ENCODE measurements at regions not wholly inside any gene's neighbourhood (a gene's known extent, or its start where the extent isn't known, plus 50 kb on each side); places are given as distances from the start of the nearest gene placed in this dataset.
"Not testable (repeated sequence)": the region's sequence is repeated elsewhere in the genome, so short reads cannot be mapped to it uniquely, and the experiment has no call there.

GRCh38 chr5:130808691-130809090 is 356.4 kb downstream of the HINT1 start:
- no peak for DNase-seq

- no peak for DNase-seq
Measured at GRCh38 chr5:130805648-130806047, 359.4 kb downstream of the HINT1 start.

DNA sequence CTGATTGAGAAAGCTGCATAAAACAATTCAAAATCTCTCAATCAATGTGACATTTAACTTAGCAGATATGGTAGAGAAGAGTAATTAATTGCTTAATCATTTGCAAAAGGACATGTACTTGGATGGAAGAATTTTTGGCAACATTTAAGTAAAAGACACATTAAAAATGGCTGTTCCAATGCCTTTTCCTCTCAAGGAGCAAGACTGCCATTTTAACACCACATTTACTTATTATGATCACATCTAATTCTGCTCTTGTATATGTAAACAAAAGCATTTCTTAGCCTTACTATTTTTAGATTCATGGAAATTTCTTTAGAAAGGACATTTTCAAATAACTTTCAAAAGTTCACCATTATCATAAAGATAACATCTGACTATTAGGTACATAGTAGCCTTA is 360.0 kb downstream of the HINT1 start:
- no peak for DNase-seq

DNA sequence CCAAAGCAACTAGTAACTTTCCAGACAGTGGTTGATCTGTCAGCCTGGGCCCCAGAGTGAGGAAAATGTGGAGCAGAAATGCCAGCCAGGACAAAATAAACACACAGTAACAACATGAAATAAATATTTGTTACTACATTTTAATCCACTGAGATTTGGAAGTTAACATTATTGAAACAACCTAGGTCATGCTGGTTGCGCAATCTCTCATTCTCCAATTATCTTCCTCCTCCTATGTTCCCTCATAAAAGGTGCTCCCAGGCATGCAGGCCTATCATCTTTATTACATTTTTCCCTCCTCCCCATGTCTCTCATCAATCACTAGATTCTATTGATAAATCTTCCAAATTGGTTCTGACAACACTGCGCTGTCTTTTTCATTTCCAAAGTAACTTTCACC is 363.1 kb downstream of the HINT1 start:
- DNase-seq = no peak

- DNase-seq = no peak
Measured at GRCh38 chr5:130799015-130799414, 366.0 kb downstream of the HINT1 start.

DNA sequence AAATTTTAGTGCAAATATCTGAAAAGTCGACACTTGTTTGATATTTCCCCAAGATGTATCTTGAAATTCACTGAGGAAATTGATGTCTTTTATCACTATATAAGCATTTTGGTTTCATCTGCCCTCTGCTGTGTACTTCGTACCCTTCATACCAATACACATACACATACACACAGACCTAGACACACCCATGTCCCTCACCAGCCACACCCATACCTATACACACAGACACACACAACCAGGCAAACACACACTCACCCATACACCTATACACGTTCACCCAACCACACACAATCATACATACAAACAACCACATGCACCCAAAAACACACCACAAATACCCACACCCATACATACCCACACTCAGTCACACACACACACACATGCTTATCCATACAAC is 367.8 kb downstream of the HINT1 start:
- no peak for DNase-seq

GRCh38 chr5:130796902-130797301 is 368.2 kb downstream of the HINT1 start:
- no peak for DNase-seq

- no peak for DNase-seq
Measured at GRCh38 chr5:130796032-130796431, 369.0 kb downstream of the HINT1 start.

GRCh38 chr5:130795037-130795436 is 370.0 kb downstream of the HINT1 start:
- DNase-seq = no peak

DNA sequence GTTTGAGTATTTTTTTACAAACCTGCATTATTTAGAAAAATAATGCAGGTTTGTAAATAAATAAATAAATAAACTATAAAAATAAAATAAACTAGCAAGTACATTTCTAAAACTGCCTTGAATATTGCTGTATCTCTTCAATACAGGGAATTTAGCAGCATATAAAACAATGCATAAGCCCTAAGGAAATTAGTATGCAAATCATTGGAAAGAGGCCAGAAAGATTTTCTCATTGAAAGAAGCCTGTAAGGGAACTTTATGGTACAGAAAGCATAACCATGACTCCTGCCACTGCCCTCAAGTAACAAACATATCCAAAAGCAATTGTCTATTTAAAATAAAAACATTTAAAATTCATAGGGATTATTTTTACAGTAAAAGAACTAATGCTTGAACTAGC is 387.3 kb downstream of the HINT1 start:
- no peak for DNase-seq

DNA sequence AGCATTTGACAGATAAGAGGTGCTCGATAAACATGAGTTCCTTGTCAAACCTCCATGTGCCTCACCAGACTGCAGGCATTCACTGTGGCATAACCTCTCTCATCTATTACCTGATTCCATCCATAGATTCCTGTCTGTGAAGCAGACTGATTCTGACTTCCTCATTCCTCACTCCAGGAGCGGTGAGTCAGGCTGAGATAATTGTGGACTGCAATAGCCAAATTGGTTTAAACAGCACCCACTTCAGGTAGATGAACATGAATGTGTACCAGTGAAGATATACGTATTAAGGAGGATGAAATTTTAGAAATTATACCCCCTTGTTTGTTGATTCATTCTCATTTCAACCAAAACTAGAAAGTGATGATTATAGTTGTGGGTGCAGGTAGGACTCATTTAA is 391.2 kb downstream of the HINT1 start:
- DNase-seq = no peak

GRCh38 chr5:130762031-130762430 is 403.0 kb downstream of the HINT1 start:
- no peak for DNase-seq

DNA sequence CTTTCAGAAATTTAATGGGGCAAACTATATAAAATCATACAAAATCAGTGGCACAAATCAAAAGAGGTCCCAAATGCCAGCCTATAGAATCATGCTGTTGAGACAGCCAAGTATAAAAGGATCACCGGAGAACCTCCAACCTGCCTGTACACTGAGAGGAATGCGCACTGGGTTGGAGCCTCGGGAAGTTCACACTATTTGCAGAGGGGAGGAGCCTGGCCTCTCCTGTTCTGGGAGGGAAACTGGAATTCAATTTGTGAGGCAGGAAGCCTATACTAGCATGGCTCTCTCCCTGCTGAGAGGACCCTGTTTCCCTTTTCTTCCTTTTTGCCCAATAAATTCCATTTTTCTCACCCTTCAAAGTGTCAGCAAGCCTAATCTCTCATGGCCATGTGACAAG is 406.0 kb downstream of the HINT1 start:
- no peak for DNase-seq

DNA sequence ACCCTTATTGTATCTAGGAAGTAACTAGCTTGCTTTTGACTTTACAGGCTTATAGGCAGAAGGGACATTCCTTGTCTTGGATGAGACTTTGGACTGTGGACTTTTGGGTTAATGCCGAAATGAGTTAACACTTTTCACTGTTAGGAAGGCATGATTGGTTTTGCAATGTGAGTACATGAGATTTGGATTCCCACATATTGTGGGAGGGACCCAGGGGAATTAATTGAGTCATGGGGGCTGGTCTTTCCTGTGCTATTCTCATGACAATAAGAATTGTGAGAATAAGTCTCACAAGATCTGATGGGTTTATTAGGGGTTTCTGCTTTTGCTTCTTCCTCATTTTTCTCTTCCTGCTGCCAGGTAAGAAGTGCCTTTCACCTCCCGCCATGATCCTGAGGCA is 417.5 kb downstream of the HINT1 start:
- no peak for DNase-seq

DNA sequence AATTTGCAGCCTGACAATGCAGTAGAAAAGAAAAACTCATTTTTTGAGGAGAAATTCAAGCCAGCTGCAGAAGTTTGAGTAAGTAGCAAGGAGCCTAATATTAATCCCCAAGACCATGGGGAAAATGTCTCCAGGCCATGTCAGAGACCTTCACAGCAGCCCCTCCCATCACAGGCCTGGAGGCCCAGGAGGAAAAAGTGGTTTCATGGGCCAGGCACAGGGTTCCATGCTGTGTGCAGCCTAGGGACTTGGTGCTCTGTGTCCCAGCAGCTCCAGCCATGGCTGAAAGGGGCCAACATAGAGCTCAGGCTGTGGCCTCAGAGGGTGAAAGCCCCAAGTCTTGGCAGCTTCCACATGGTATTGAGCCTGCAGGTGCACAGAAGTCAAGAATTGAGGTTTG is 418.4 kb downstream of the HINT1 start:
- not testable (repeated sequence) for DNase-seq

DNA sequence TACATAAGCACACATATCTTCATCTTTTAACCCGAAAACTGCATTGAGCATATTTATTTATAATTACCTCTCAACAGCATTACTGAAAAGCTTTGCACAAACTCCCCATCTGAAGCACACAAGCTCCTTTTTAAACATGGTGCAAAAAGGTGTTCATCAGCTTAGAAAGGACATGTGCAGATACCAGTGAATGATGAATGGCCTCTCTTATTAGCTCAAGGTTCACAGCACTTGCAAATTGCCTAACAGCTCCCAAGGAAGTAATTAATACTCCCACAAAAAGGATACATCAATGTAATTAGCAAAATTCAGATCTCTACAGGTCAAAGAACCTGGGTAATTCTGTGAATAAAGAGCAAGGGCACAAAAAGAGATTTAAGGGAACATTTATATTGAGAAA is 422.0 kb downstream of the HINT1 start:
- DNase-seq = no peak

DNA sequence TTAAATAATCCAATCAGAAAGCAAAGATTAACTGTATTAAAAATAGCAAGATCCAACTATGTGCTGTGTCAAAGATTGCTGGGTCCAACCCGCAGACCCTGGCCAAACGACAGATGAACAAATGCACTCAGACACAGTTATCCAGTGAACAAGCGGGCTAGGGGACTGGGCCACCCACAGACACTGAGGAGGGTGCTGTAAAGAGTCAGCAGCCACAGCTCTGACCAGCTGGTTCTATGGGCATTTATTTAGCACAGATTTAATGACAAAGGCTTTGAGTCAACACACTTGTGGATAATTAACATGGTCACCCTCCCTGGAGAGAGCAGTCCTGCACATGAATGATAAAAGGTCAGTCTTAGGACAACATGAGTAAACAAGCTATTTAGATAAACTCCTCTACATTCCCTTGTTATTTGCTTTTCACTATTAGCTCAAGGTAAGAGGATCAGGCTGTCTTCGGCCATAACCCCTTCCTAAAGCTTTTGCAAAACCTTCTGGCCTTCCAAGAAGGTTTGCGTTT is 424.9 kb downstream of the HINT1 start:
- DNase-seq = no peak

DNA sequence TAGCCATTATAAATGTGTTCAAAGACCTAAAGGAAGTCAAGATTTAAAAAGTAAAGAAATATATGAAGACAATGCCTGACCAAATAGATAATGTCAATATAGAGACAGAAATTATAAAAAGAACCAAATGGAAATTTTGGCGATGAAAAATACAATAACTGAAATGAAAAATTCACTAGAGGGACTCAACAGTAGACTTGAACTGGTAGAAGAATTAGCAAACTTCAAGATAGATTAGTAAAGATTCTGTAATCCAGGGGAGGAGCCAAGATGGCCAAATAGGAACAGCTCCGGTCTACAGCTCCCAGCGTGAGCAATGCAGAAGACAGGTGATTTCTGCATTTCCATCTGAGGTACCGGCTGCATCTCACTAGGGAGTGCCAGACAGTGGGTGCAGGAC is 433.2 kb downstream of the HINT1 start:
- DNase-seq = no peak

GRCh38 chr5:130729541-130729940 is 435.5 kb downstream of the HINT1 start:
- DNase-seq = no peak

DNA sequence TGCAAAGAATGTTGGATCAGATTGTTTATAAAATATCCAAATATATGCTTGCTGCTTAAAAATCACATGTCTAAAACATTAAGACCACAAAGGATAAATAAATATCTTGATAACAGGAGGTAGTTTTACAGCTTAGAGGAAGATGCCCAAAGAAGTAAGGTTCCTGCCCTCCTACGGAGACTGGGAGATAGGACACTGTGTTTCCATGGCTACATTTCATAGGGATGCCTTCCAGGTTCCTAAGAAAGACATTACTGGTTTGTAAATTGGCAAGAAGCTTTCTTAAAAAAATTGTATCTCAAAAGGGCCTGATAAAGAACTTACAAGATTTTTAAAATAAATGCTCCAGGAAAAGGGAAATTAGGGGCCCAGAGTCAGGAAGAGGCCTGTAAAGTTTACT is 437.2 kb downstream of the HINT1 start:
- DNase-seq = no peak

GRCh38 chr5:130724658-130725057 is 440.4 kb downstream of the HINT1 start:
- DNase-seq = no peak

DNA sequence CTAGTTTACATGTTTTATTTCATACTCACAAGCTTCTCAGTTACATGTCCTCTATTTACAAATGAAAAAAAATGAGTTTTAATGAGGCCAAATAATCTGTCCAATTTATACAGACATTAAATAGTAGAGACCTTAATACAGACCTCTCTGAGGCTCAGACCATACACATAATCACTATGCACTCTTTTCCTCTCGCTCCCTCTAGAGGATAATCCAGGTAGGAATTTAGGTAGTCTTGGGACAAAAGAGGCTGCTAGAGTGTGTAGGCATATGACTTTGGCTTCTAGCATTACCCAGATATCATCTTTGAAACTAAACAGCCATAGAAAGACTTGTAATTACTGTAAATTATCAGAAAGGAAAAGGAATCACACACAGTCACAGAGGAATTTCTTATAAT is 444.7 kb downstream of the HINT1 start:
- DNase-seq = no peak

- DNase-seq = no peak
Measured at GRCh38 chr5:130715541-130715940, 449.5 kb downstream of the HINT1 start.

DNA sequence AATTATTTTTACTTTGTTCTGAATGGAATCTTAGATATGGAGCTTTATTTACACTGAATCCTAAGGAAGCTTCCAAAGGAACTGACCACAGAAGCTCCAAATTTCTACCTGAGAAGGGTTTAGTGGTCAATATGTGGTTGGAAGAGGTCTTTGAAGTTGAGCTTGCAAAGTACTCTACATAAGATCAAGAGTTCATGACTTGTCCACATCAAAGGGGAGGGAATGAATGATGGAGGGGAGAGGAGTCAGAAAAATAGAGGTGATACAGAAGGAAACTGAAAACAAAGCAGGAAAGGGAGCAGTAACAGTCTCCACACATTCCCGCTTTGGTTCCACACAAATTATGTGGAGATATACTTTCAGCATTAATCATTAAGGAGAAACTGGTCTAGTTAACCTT is 450.9 kb downstream of the HINT1 start:
- DNase-seq = no peak

DNA sequence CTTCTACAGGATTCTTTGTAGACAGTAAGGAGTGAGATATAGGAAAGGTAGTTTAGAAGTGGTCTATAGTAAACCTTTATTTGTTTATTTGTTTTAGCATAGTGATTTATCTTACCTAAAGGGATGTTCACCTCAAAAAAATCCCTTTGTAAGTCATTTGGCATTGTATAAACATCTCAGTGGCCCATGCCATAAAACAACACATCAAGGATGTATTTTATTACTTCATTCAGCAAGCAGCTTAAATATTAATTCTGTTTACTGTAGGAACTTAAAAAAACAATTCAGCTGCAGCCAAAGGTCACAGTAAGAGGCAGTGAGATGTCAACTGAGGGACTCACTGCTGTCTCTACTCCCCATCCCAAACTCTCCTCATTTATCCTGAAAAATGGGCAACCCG is 452.7 kb downstream of the HINT1 start:
- DNase-seq = no peak

DNA sequence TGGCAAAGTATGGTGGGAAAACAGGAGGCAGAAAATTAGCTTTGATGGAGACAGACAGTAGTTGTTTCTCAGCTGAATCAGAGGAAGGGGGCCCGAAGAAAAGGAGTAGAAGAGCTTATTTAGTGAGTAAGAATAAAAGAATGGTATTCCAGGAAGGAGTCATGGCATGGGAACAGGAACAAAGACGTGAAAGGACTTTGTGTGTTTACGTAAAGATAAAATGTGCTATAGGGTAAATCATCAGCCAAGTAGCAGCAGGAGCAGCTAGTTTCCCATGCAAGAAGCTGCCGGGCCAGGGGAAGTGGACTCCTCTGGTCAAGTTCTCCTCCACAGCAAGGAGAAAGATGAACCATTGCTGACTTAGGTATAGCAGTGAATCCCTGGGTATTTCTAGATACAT is 454.5 kb downstream of the HINT1 start:
- DNase-seq = no peak
